Keratinocyte (primary cell): ENCODE measurements at regions not wholly inside any gene's neighbourhood (a gene's known extent, or its start where the extent isn't known, plus 50 kb on each side); places are given as distances from the start of the nearest gene placed in this dataset.

ENCODE experiments used
- DNase-seq: peaks from one replicate; pipeline ENCODE4 v3.0.0-alpha.2; 2011; ENCODE audit warnings: low read depth, missing footprints, low spot score
- FAIRE-seq: peaks from 2 replicates; lab custom pipeline; 2011; peaks lifted over from hg19 to GRCh38; lab: Jason Lieb, UNC
- H2AFZ ChIP-seq: 2 replicates; pipeline ENCODE4 v1.6.0; 2012; ENCODE audit warnings: low read length, control low read depth, inconsistent platforms; ENCODE audit not compliant: control insufficient read depth
- H3K27ac ChIP-seq: 2 replicates; pipeline ENCODE4 v1.5.1; 2011; ENCODE audit warnings: low read length; ENCODE audit not compliant: control insufficient read depth, insufficient read depth
- H3K27me3 ChIP-seq: 3 replicates; pipeline ENCODE4 v1.6.0; 2011; ENCODE audit warnings: low read length; ENCODE audit not compliant: control insufficient read depth, insufficient read depth; ENCODE audit errors: extremely low read depth
- H3K36me3 ChIP-seq, 2 experiments: 2 replicates in 1 of 2; 3 replicates in 1 of 2; pipeline ENCODE4 v1.5.1; 2011; ENCODE audit warnings: low read length in 2 of 2, mild to moderate bottlenecking in 1 of 2; ENCODE audit not compliant: control insufficient read depth in 2 of 2, insufficient read depth in 2 of 2; ENCODE audit errors: extremely low read depth in 1 of 2
- H3K4me1 ChIP-seq: 3 replicates; pipeline ENCODE4 v1.5.1; 2011; ENCODE audit warnings: low read length; ENCODE audit not compliant: control insufficient read depth, insufficient read depth; ENCODE audit errors: extremely low read depth
- H3K4me2 ChIP-seq: 3 replicates; pipeline ENCODE4 v1.6.0; 2011; ENCODE audit warnings: low read depth, low read length; ENCODE audit not compliant: control insufficient read depth, insufficient read depth; ENCODE audit errors: extremely low read depth
- H3K4me3 ChIP-seq, 3 experiments: fragments of 200-600 bp in 1 of 3; sonication (generic) in 1 of 3; 2 replicates in 2 of 3; 3 replicates in 1 of 3; pipeline ENCODE4 v1.5.1; 2011 to 2016; ENCODE audit warnings: low read length in 3 of 3, mild to moderate bottlenecking in 3 of 3, control low read depth in 2 of 3, inconsistent platforms in 1 of 3, low read depth in 1 of 3, mixed read lengths in 1 of 3, mixed run types in 1 of 3, moderate library complexity in 1 of 3; ENCODE audit not compliant: control insufficient read depth in 2 of 3, insufficient read depth in 2 of 3; ENCODE audit errors: extremely low read depth in 1 of 3
- H3K79me2 ChIP-seq: 2 replicates; pipeline ENCODE4 v1.6.0; 2012; ENCODE audit warnings: low read length; ENCODE audit not compliant: control insufficient read depth, insufficient read depth
- H3K9ac ChIP-seq: 3 replicates; pipeline ENCODE4 v1.6.0; 2011; ENCODE audit warnings: low read length; ENCODE audit not compliant: control insufficient read depth, insufficient read depth; ENCODE audit errors: extremely low read depth
- H3K9me1 ChIP-seq: 3 replicates; pipeline ENCODE4 v1.6.0; 2011; ENCODE audit warnings: low read length; ENCODE audit not compliant: control insufficient read depth, insufficient read depth; ENCODE audit errors: extremely low read depth
- H3K9me3 ChIP-seq: 2 replicates; pipeline ENCODE4 v1.5.1; 2012; ENCODE audit warnings: low read depth, low read length; ENCODE audit not compliant: control insufficient read depth
- H4K20me1 ChIP-seq: 3 replicates; pipeline ENCODE4 v1.6.0; 2011; ENCODE audit warnings: low read length; ENCODE audit not compliant: control insufficient read depth, insufficient read depth; ENCODE audit errors: extremely low read depth
- CTCF ChIP-seq, 3 experiments: IDR thresholded peaks in 1 of 3; conservative IDR thresholded peaks in 1 of 3; optimal IDR thresholded peaks in 1 of 3; 2 replicates in 2 of 3; 3 replicates in 1 of 3; pipeline versions ENCODE3 to v1.5.1; 2011; ENCODE audit warnings: low read length in 3 of 3, mild to moderate bottlenecking in 3 of 3, moderate library complexity in 2 of 3, control low read depth in 1 of 3, inconsistent platforms in 1 of 3; ENCODE audit not compliant: insufficient read depth in 2 of 3; ENCODE audit errors: extremely low read depth in 1 of 3
- EZH2 ChIP-seq: IDR thresholded peaks from one replicate; pipeline ENCODE4 v1.6.1; 2012; ENCODE audit warnings: inconsistent platforms, mild to moderate bottlenecking, low read length, moderate library complexity
- dilution Hi-C: fragments of 300-500 bp; cut with MboI; formaldehyde crosslinking; loops from one replicate; pipeline ENCODE4 v1.7.0; 2020; ENCODE audit warnings: low sequenced_read_pairs; ENCODE audit not compliant: extremely low pct_ligation_motif_present

- no peak for TF ChIP-seq EZH2
- no peak for TF ChIP-seq CTCF (optimal IDR thresholded peaks at IDR 0.05 in 1 of 3, IDR thresholded peaks at IDR 0.05 in 1 of 3, conservative IDR thresholded peaks at IDR 0.05 in 1 of 3; ENCODE audit: extremely low read depth in 1 of 3, insufficient read depth in 2 of 3, low read length in 3 of 3)
- no peaks in the 10 kb centered on the region for H3K79me2 ChIP-seq
- H3K36me3 ChIP-seq = no peaks in the 10 kb centered on the region
- dilution Hi-C loops = no loop called here
- DNase-seq (no peak), FAIRE-seq (no peak)
- no peaks in the 10 kb centered on the region for H3K9me3 ChIP-seq
- H3K4me3 ChIP-seq = no peak overlapping the region
- H3K27ac ChIP-seq = no peak overlapping the region
- H4K20me1 ChIP-seq = no peaks in the 10 kb centered on the region
- H3K9ac ChIP-seq = no peak overlapping the region
- H3K4me2 ChIP-seq = no peak overlapping the region
- H2AFZ ChIP-seq = no peak overlapping the region
- H3K27me3 ChIP-seq = no peaks in the 10 kb centered on the region
- no peaks in the 10 kb centered on the region for H3K9me1 ChIP-seq
- no peaks in the 10 kb centered on the region for H3K4me1 ChIP-seq
Observed at GRCh38 chr6:112735129-112735528, 388.0 kb downstream of the RFPL4B start.

DNA sequence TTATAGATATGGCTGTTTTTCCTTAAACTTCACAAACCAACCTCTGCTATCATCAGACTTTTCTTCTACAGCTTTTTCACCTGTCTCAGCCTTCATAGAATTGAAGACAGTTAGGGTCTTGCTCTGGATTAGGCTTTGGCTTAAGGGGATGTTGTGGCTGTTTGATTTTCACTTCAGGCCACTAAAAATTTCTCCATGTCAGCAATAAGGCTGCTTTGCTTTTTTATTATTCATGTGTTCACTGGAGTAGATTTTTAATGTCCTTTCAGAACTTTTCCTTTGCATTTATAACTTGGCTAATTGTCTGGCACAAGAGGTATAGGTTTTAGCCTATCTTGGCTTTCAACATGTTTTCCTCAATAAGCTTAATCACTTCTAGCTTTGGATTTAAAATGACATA lies 392.6 kb downstream of the RFPL4B start:
- DNase-seq (no peak), FAIRE-seq (no peak)
- no peaks in the 10 kb centered on the region for H3K36me3 ChIP-seq
- no peak overlapping the region for H3K4me2 ChIP-seq
- H3K9me3 ChIP-seq = no peaks in the 10 kb centered on the region
- H3K9ac ChIP-seq = no peak overlapping the region
- H2AFZ ChIP-seq = no peak overlapping the region
- H4K20me1 ChIP-seq = no peaks in the 10 kb centered on the region
- H3K4me1 ChIP-seq = no peaks in the 10 kb centered on the region
- TF ChIP-seq CTCF (optimal IDR thresholded peaks at IDR 0.05 in 1 of 3, IDR thresholded peaks at IDR 0.05 in 1 of 3, conservative IDR thresholded peaks at IDR 0.05 in 1 of 3; ENCODE audit: extremely low read depth in 1 of 3, insufficient read depth in 2 of 3, low read length in 3 of 3) = no peak
- no peak for TF ChIP-seq EZH2
- no peaks in the 10 kb centered on the region for H3K9me1 ChIP-seq
- no peak overlapping the region for H3K27ac ChIP-seq
- no peaks in the 10 kb centered on the region for H3K79me2 ChIP-seq
- H3K4me3 ChIP-seq = no peak overlapping the region
- dilution Hi-C loops = no loop called here
- no peaks in the 10 kb centered on the region for H3K27me3 ChIP-seq
